ENCODE measurements at regions not wholly inside any gene's neighbourhood (a gene's known extent, or its start where the extent isn't known, plus 50 kb on each side); places are given as distances from the start of the nearest gene placed in this dataset.

- Histone ChIP-seq H3K9me3 (ENCODE audit: low read depth) (no peaks in the 10 kb centered on the region), H3K79me2 (ENCODE audit: insufficient read depth) (no peaks in the 10 kb centered on the region), H3K27ac (no peak overlapping the region), H3F3A (ENCODE audit: insufficient read depth) (no peaks in the 10 kb centered on the region), H3K4me1 (ENCODE audit: insufficient read depth) (no peaks in the 10 kb centered on the region), H3K9me2 (ENCODE audit: insufficient read depth) (no peaks in the 10 kb centered on the region), H3K9ac (no peak overlapping the region), H3K4me3 (no peak overlapping the region), H3K27me3 (replicated peaks; ENCODE audit: insufficient read depth) (no peaks in the 10 kb centered on the region), H4K20me1 (ENCODE audit: insufficient read depth) (no peaks in the 10 kb centered on the region), H3K36me3 (ENCODE audit: low read depth) (no peaks in the 10 kb centered on the region), H3K4me2 (ENCODE audit: unreplicated experiment) (no peak overlapping the region), H2AFZ (no peak overlapping the region)
- WGBS, 2 experiments (ENCODE audit: low coverage in 1 of 2, low lambda C conversion rate in 2 of 2, missing lambda C conversion rate in 2 of 2) = 27% methylated on average over 2 of the region's 2 CpGs
- in situ Hi-C loops (cut with MboI) = no loop called here
- DNase-seq = no peak
- no peak for TF ChIP-seq EZH2phosphoT487 (IDR thresholded peaks at IDR 0.05; ENCODE audit: insufficient read depth, low read depth)
- TF ChIP-seq EZH2 (IDR thresholded peaks at IDR 0.05; ENCODE audit: insufficient read depth, poor library complexity, severe bottlenecking) = no peak
These were observed 127.9 kb upstream of the SEM1 start for GRCh38 chr7:96837593-96837992.

- Histone ChIP-seq H3K27me3 (replicated peaks; ENCODE audit: insufficient read depth) (no peaks in the 10 kb centered on the region), H3K36me3 (ENCODE audit: low read depth) (no peaks in the 10 kb centered on the region), H4K20me1 (ENCODE audit: insufficient read depth) (no peaks in the 10 kb centered on the region), H3K27ac (no peak overlapping the region), H3K4me3 (no peak overlapping the region), H3K79me2 (ENCODE audit: insufficient read depth) (no peaks in the 10 kb centered on the region), H3F3A (ENCODE audit: insufficient read depth) (no peaks in the 10 kb centered on the region), H3K9me3 (ENCODE audit: low read depth) (no peaks in the 10 kb centered on the region), H3K9me2 (ENCODE audit: insufficient read depth) (no peaks in the 10 kb centered on the region), H3K9ac (no peak overlapping the region), H3K4me2 (ENCODE audit: unreplicated experiment) (no peak overlapping the region), H2AFZ (no peak overlapping the region), H3K4me1 (ENCODE audit: insufficient read depth) (no peaks in the 10 kb centered on the region)
- TF ChIP-seq EZH2 (IDR thresholded peaks at IDR 0.05; ENCODE audit: insufficient read depth, poor library complexity, severe bottlenecking) = no peak
- in situ Hi-C loops (cut with MboI) = no loop called here
- 23 to 27% methylated on average over 7 of the region's 7 CpGs for WGBS, 2 experiments (ENCODE audit: low coverage in 1 of 2, low lambda C conversion rate in 2 of 2, missing lambda C conversion rate in 2 of 2)
- DNase-seq = no peak
These were observed 128.8 kb upstream of the SEM1 start for GRCh38 chr7:96838481-96838880.

- Histone ChIP-seq H3K4me3 (no peak overlapping the region), H4K20me1 (ENCODE audit: insufficient read depth) (no peaks in the 10 kb centered on the region), H3K4me2 (ENCODE audit: unreplicated experiment) (no peak overlapping the region), H3K9ac (no peak overlapping the region), H3K27ac (no peak overlapping the region), H3K9me2 (ENCODE audit: insufficient read depth) (no peaks in the 10 kb centered on the region), H2AFZ (no peak overlapping the region), H3F3A (ENCODE audit: insufficient read depth) (no peaks in the 10 kb centered on the region), H3K79me2 (ENCODE audit: insufficient read depth) (no peaks in the 10 kb centered on the region), H3K36me3 (ENCODE audit: low read depth) (no peaks in the 10 kb centered on the region), H3K27me3 (replicated peaks; ENCODE audit: insufficient read depth) (no peaks in the 10 kb centered on the region), H3K4me1 (ENCODE audit: insufficient read depth) (no peaks in the 10 kb centered on the region), H3K9me3 (ENCODE audit: low read depth) (no peaks in the 10 kb centered on the region)
- in situ Hi-C loops (cut with MboI) = no loop called here
- DNase-seq = no peak
- no peak for TF ChIP-seq EZH2 (IDR thresholded peaks at IDR 0.05; ENCODE audit: insufficient read depth, poor library complexity, severe bottlenecking)
- no peak for TF ChIP-seq EZH2phosphoT487 (IDR thresholded peaks at IDR 0.05; ENCODE audit: insufficient read depth, low read depth)
These were observed 145.5 kb upstream of the SEM1 start for GRCh38 chr7:96855139-96855538.

- Histone ChIP-seq H3K27me3 (replicated peaks; ENCODE audit: insufficient read depth) (no peaks in the 10 kb centered on the region), H4K20me1 (ENCODE audit: insufficient read depth) (no peaks in the 10 kb centered on the region), H3K4me2 (ENCODE audit: unreplicated experiment) (no peak overlapping the region), H3K9me3 (ENCODE audit: low read depth) (no peaks in the 10 kb centered on the region), H3K4me3 (no peak overlapping the region), H3K4me1 (ENCODE audit: insufficient read depth) (no peaks in the 10 kb centered on the region), H3K36me3 (ENCODE audit: low read depth) (no peaks in the 10 kb centered on the region), H3K9ac (no peak overlapping the region), H2AFZ (no peak overlapping the region), H3K27ac (no peak overlapping the region), H3K9me2 (ENCODE audit: insufficient read depth) (no peaks in the 10 kb centered on the region), H3K79me2 (ENCODE audit: insufficient read depth) (no peaks in the 10 kb centered on the region), H3F3A (ENCODE audit: insufficient read depth) (no peaks in the 10 kb centered on the region)
- in situ Hi-C loops (cut with MboI) = no loop called here
- no peak for DNase-seq
- WGBS, 2 experiments (ENCODE audit: low coverage in 1 of 2, low lambda C conversion rate in 2 of 2, missing lambda C conversion rate in 2 of 2) = 0% methylated on average over 1 of the region's 1 CpG
- TF ChIP-seq EZH2 (IDR thresholded peaks at IDR 0.05; ENCODE audit: insufficient read depth, poor library complexity, severe bottlenecking) (no peak), EZH2phosphoT487 (IDR thresholded peaks at IDR 0.05; ENCODE audit: insufficient read depth, low read depth) (no peak)
These were observed 146.0 kb upstream of the SEM1 start for GRCh38 chr7:96855691-96856090.

GRCh38 chr7:96869538-96869937, 135.8 kb upstream of the DLX6 start:
- H3K9me2 ChIP-seq (ENCODE audit: insufficient read depth) = no peaks in the 10 kb centered on the region
- in situ Hi-C loops (cut with MboI) = no loop called here
- H3F3A ChIP-seq (ENCODE audit: insufficient read depth) = no peaks in the 10 kb centered on the region
- no peak overlapping the region for H3K9ac ChIP-seq
- no peak for DNase-seq
- no peaks in the 10 kb centered on the region for H3K27me3 ChIP-seq (replicated peaks; ENCODE audit: insufficient read depth)
- no peaks in the 10 kb centered on the region for H3K36me3 ChIP-seq (ENCODE audit: low read depth)
- H3K27ac ChIP-seq = no peak overlapping the region
- H4K20me1 ChIP-seq (ENCODE audit: insufficient read depth) = no peaks in the 10 kb centered on the region
- H3K4me3 ChIP-seq = no peak overlapping the region
- 6 to 12% methylated on average over 2 of the region's 2 CpGs for WGBS, 2 experiments (ENCODE audit: low coverage in 1 of 2, low lambda C conversion rate in 2 of 2, missing lambda C conversion rate in 2 of 2)
- H3K9me3 ChIP-seq (ENCODE audit: low read depth) = no peaks in the 10 kb centered on the region
- no peak overlapping the region for H3K4me2 ChIP-seq (ENCODE audit: unreplicated experiment)
- H3K4me1 ChIP-seq (ENCODE audit: insufficient read depth) = no peaks in the 10 kb centered on the region
- H3K79me2 ChIP-seq (ENCODE audit: insufficient read depth) = no peaks in the 10 kb centered on the region
- H2AFZ ChIP-seq = no peak overlapping the region
- TF ChIP-seq EZH2 (IDR thresholded peaks at IDR 0.05; ENCODE audit: insufficient read depth, poor library complexity, severe bottlenecking) (no peak), EZH2phosphoT487 (IDR thresholded peaks at IDR 0.05; ENCODE audit: insufficient read depth, low read depth) (no peak)
